ENCODE measurements at regions not wholly inside any gene's neighbourhood (a gene's known extent, or its start where the extent isn't known, plus 50 kb on each side); places are given as distances from the start of the nearest gene placed in this dataset.
"Not testable (repeated sequence)": the region's sequence is repeated elsewhere in the genome, so short reads cannot be mapped to it uniquely, and the experiment has no call there.

DNA sequence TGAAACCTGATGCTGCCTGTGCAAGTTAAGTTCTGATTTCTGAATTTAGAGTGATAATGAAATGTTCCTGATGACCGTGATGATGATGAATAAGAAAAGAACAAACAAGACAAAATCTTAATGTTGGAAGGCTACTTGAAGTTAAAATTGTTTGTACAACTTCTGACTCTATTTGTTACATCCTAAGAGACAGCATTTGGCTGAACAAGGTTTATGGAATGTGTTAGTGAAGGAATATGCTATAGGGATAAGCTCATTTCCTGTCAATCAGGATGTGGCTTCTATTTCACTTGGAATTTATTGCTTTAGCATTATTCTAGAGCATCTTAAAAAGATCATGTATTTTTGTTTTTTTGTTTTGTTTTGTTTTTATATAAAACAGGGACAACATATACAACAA, 267.5 kb downstream of the FAT4 start:
- no peak for DNase-seq (ENCODE audit: low spot score)
- no peak for ATAC-seq (ENCODE audit: low FRiP score)
- TF ChIP-seq, protein P1, sequence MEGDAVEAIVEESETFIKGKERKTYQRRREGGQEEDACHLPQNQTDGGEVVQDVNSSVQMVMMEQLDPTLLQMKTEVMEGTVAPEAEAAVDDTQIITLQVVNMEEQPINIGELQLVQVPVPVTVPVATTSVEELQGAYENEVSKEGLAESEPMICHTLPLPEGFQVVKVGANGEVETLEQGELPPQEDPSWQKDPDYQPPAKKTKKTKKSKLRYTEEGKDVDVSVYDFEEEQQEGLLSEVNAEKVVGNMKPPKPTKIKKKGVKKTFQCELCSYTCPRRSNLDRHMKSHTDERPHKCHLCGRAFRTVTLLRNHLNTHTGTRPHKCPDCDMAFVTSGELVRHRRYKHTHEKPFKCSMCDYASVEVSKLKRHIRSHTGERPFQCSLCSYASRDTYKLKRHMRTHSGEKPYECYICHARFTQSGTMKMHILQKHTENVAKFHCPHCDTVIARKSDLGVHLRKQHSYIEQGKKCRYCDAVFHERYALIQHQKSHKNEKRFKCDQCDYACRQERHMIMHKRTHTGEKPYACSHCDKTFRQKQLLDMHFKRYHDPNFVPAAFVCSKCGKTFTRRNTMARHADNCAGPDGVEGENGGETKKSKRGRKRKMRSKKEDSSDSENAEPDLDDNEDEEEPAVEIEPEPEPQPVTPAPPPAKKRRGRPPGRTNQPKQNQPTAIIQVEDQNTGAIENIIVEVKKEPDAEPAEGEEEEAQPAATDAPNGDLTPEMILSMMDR (IDR thresholded peaks at IDR 0.05) = no peak

DNA sequence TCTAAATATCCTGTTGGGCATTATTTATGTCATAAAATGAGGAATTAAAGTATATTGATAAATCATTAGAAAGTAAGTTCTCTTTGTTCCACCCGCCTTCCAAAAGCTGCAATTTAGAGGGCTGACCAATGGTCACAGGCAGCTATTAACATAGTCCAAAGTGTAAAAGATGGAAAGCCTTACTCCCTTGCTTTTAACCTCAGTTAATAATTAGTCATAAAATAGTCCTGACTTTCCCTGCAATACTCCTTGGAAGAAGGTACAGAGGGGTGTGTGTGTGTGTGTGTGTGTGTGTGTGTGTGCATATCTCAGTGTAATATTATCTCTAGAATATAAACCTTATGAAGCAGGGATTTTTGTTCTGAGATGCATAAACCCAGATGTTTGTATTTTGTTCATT, 275.4 kb downstream of the FAT4 start:
- TF ChIP-seq, protein P1 (IDR thresholded peaks at IDR 0.05) = no peak
- no peak for ATAC-seq (ENCODE audit: low FRiP score)
- DNase-seq (ENCODE audit: low spot score) = no peak

DNA sequence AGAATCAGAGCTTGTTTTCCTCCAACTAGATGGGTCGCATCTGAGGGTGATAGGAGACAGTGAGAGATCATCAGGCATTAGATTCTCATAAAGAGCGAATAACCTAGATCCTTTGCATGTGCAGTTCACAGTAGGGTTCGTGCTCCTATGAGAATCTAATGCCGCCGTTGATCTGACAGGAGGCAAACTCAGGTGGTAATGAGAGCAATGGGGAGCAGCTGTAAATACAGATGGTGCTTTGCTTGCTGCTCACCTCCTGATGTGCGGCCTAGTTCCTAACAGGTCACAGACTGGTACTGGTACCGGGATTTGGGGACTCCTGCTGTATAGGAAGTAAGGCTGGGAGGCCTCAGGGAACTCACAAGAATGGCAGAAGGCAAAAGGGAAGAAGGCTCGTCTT, 276.5 kb downstream of the FAT4 start:
- TF ChIP-seq, protein P1 (IDR thresholded peaks at IDR 0.05) = no peak
- no peak for ATAC-seq (ENCODE audit: low FRiP score)
- no peak for DNase-seq (ENCODE audit: low spot score)

DNA sequence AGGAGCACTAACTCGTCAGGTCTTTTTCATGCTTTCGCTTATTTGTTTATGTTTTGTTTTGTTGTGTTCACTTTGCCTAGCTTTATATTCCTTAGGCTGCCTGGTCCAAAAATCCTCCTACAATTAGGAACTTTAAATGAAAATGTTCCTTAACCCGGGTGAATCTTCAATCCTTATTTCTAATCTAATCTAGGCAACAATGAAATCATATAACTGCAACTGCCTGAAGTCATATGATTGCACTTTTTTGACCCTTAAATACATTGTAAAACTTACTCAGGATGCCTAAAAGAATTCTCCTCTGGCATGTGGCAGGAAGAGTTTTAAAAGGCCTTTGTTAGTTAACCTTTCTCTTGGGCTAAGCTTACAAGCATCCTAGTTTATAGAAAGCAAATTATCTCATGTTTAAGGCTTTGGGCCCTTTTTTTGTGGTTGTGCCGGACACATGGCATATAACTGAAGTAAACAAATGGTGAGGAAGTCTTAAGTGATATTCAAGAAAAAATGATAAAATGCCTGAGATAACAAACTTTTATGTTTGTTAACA, 279.4 kb downstream of the FAT4 start:
- TF ChIP-seq, protein P1 (IDR thresholded peaks at IDR 0.05) = no peak
- ATAC-seq (ENCODE audit: low FRiP score) = no peak
- no peak for DNase-seq (ENCODE audit: low spot score)

- ATAC-seq (ENCODE audit: low FRiP score) = not testable (repeated sequence)
Measured at GRCh38 chr4:125605926-125606325, 291.2 kb downstream of the FAT4 start.

GRCh38 chr4:125620066-125620860, 305.5 kb downstream of the FAT4 start:
- TF ChIP-seq, protein P1 (IDR thresholded peaks at IDR 0.05) = no peak
- no peak for ATAC-seq (ENCODE audit: low FRiP score)

More at GRCh38 chr4:125605926-125606325, 291.2 kb downstream of the FAT4 start:
- not testable (repeated sequence) for DNase-seq (ENCODE audit: low spot score)

DNA sequence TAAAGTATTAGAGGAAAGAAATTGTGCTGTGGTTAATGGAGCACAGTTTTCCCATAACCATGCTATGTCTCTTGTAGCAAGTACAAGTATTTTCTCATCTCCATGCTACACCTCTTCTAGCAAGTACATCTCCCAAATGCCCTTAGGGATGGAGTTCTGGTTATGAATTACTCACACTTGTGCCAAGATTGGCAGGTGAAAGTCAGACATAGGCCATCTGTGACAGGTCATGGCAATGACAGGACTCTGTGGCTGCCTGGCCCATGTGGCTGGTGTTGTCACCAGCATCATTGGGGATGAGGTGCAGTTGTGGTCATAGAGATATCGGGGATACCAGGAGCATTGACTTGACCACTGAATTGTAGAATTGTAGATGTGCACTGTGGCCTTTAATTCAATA, 310.2 kb downstream of the FAT4 start:
- DNase-seq (ENCODE audit: low spot score) (no peak), ATAC-seq (ENCODE audit: low FRiP score) (no peak)
- TF ChIP-seq, protein P1 (IDR thresholded peaks at IDR 0.05) = no peak

More at GRCh38 chr4:125620066-125620860, 305.5 kb downstream of the FAT4 start:
- DNase-seq (ENCODE audit: low spot score) = no peak

Data from omental fat pad (tissue), 3 donors.